ENCODE measurements at regions not wholly inside any gene's neighbourhood (a gene's known extent, or its start where the extent isn't known, plus 50 kb on each side); places are given as distances from the start of the nearest gene placed in this dataset.

GRCh38 chr5:125715216-125715615, 708.0 kb upstream of the GRAMD2B start:
- no peaks in the 10 kb centered on the region for H3K4me1 Mint-ChIP-seq
- no peak overlapping the region for H3K4me3 Mint-ChIP-seq
- ATAC-seq (no peak), DNase-seq (no peak)
- H3K9me3 ChIP-seq (ENCODE audit: control insufficient read depth, low read length, poor library complexity, severe bottlenecking) = no peaks in the 10 kb centered on the region
- no peaks in the 10 kb centered on the region for H3K36me3 Mint-ChIP-seq (ENCODE audit: low read depth)
- no peak overlapping the region for H3K27ac Mint-ChIP-seq
- no peaks in the 10 kb centered on the region for H3K27me3 Mint-ChIP-seq

GRCh38 chr5:125717209-125717608, 706.0 kb upstream of the GRAMD2B start:
- H3K4me3 Mint-ChIP-seq = no peak overlapping the region
- H3K4me1 Mint-ChIP-seq = no peaks in the 10 kb centered on the region
- DNase-seq (no peak), ATAC-seq (no peak)
- no peak overlapping the region for H3K27ac Mint-ChIP-seq
- no peaks in the 10 kb centered on the region for H3K9me3 ChIP-seq (ENCODE audit: control insufficient read depth, low read length, poor library complexity, severe bottlenecking)
- H3K36me3 Mint-ChIP-seq (ENCODE audit: low read depth) = no peaks in the 10 kb centered on the region
- H3K27me3 Mint-ChIP-seq = no peaks in the 10 kb centered on the region

- no peak overlapping the region for H3K4me3 Mint-ChIP-seq
- no peaks in the 10 kb centered on the region for H3K9me3 ChIP-seq (ENCODE audit: control insufficient read depth, low read length, poor library complexity, severe bottlenecking)
- ATAC-seq (no peak), DNase-seq (no peak)
- H3K4me1 Mint-ChIP-seq = no peaks in the 10 kb centered on the region
- H3K27me3 Mint-ChIP-seq = no peaks in the 10 kb centered on the region
- H3K27ac Mint-ChIP-seq = no peak overlapping the region
- H3K36me3 Mint-ChIP-seq (ENCODE audit: low read depth) = no peaks in the 10 kb centered on the region
These were observed 703.4 kb upstream of the GRAMD2B start for GRCh38 chr5:125719681-125720347.

GRCh38 chr5:125720348-125720685, 702.9 kb upstream of the GRAMD2B start:
- ATAC-seq = no peak
- Mint-ChIP-seq H3K27me3 (no peaks in the 10 kb centered on the region), H3K36me3 (ENCODE audit: low read depth) (no peaks in the 10 kb centered on the region), H3K4me3 (no peak overlapping the region), H3K27ac (no peak overlapping the region), H3K4me1 (no peaks in the 10 kb centered on the region)
- no peak for DNase-seq
- no peaks in the 10 kb centered on the region for H3K9me3 ChIP-seq (ENCODE audit: control insufficient read depth, low read length, poor library complexity, severe bottlenecking)

GRCh38 chr5:125720721-125721120, 702.5 kb upstream of the GRAMD2B start:
- Mint-ChIP-seq H3K27me3 (no peaks in the 10 kb centered on the region), H3K4me3 (no peak overlapping the region), H3K4me1 (no peaks in the 10 kb centered on the region), H3K27ac (no peak overlapping the region), H3K36me3 (ENCODE audit: low read depth) (no peaks in the 10 kb centered on the region)
- DNase-seq = no peak
- no peak for ATAC-seq
- no peaks in the 10 kb centered on the region for H3K9me3 ChIP-seq (ENCODE audit: control insufficient read depth, low read length, poor library complexity, severe bottlenecking)

GRCh38 chr5:125722550-125722949, 700.7 kb upstream of the GRAMD2B start:
- Mint-ChIP-seq H3K27me3 (no peaks in the 10 kb centered on the region), H3K4me3 (no peak overlapping the region)
- no peak for ATAC-seq

GRCh38 chr5:125725691-125726090, 697.5 kb upstream of the GRAMD2B start:
- H3K36me3 Mint-ChIP-seq (ENCODE audit: low read depth) = no peaks in the 10 kb centered on the region
- H3K4me1 Mint-ChIP-seq = no peaks in the 10 kb centered on the region
- H3K4me3 Mint-ChIP-seq = no peak overlapping the region
- H3K27me3 Mint-ChIP-seq = no peaks in the 10 kb centered on the region
- no peak overlapping the region for H3K27ac Mint-ChIP-seq
- no peak for ATAC-seq
- H3K9me3 ChIP-seq (ENCODE audit: control insufficient read depth, low read length, poor library complexity, severe bottlenecking) = no peaks in the 10 kb centered on the region
- no peak for DNase-seq

More at GRCh38 chr5:125722550-125722949, 700.7 kb upstream of the GRAMD2B start:
- no peaks in the 10 kb centered on the region for H3K9me3 ChIP-seq (ENCODE audit: control insufficient read depth, low read length, poor library complexity, severe bottlenecking)
- Mint-ChIP-seq H3K4me1 (no peaks in the 10 kb centered on the region), H3K27ac (no peak overlapping the region), H3K36me3 (ENCODE audit: low read depth) (no peaks in the 10 kb centered on the region)
- DNase-seq = no peak

- H3K36me3 Mint-ChIP-seq (ENCODE audit: low read depth) = no peaks in the 10 kb centered on the region
- H3K9me3 ChIP-seq (ENCODE audit: control insufficient read depth, low read length, poor library complexity, severe bottlenecking) = no peaks in the 10 kb centered on the region
- DNase-seq = no peak
- H3K4me3 Mint-ChIP-seq = no peak overlapping the region
- ATAC-seq = no peak
- H3K4me1 Mint-ChIP-seq = no peaks in the 10 kb centered on the region
- H3K27ac Mint-ChIP-seq = no peak overlapping the region
- H3K27me3 Mint-ChIP-seq = no peaks in the 10 kb centered on the region
These were observed 679.3 kb upstream of the GRAMD2B start for GRCh38 chr5:125743939-125744338.

- ATAC-seq (no peak), DNase-seq (no peak)
- H3K36me3 Mint-ChIP-seq (ENCODE audit: low read depth) = no peaks in the 10 kb centered on the region
- no peaks in the 10 kb centered on the region for H3K4me1 Mint-ChIP-seq
- no peak overlapping the region for H3K4me3 Mint-ChIP-seq
- no peaks in the 10 kb centered on the region for H3K9me3 ChIP-seq (ENCODE audit: control insufficient read depth, low read length, poor library complexity, severe bottlenecking)
- no peaks in the 10 kb centered on the region for H3K27me3 Mint-ChIP-seq
- no peak overlapping the region for H3K27ac Mint-ChIP-seq
These were observed 676.3 kb upstream of the GRAMD2B start for GRCh38 chr5:125746917-125747316.

- Mint-ChIP-seq H3K27me3 (no peaks in the 10 kb centered on the region), H3K36me3 (ENCODE audit: low read depth) (no peaks in the 10 kb centered on the region), H3K4me3 (no peak overlapping the region), H3K4me1 (no peaks in the 10 kb centered on the region), H3K27ac (no peak overlapping the region)
- H3K9me3 ChIP-seq (ENCODE audit: control insufficient read depth, low read length, poor library complexity, severe bottlenecking) = no peaks in the 10 kb centered on the region
- DNase-seq (no peak), ATAC-seq (no peak)
These were observed 672.9 kb upstream of the GRAMD2B start for GRCh38 chr5:125750147-125750860.

GRCh38 chr5:125750861-125751186, 672.4 kb upstream of the GRAMD2B start:
- ATAC-seq = no peak
- Mint-ChIP-seq H3K4me3 (no peak overlapping the region), H3K36me3 (ENCODE audit: low read depth) (no peaks in the 10 kb centered on the region), H3K27me3 (no peaks in the 10 kb centered on the region), H3K4me1 (no peaks in the 10 kb centered on the region), H3K27ac (no peak overlapping the region)
- no peaks in the 10 kb centered on the region for H3K9me3 ChIP-seq (ENCODE audit: control insufficient read depth, low read length, poor library complexity, severe bottlenecking)
- DNase-seq = no peak

GRCh38 chr5:125756456-125756855, 666.8 kb upstream of the GRAMD2B start:
- no peaks in the 10 kb centered on the region for H3K4me1 Mint-ChIP-seq
- no peaks in the 10 kb centered on the region for H3K27me3 Mint-ChIP-seq
- no peak overlapping the region for H3K27ac Mint-ChIP-seq
- no peaks in the 10 kb centered on the region for H3K36me3 Mint-ChIP-seq (ENCODE audit: low read depth)
- H3K4me3 Mint-ChIP-seq = no peak overlapping the region
- no peaks in the 10 kb centered on the region for H3K9me3 ChIP-seq (ENCODE audit: control insufficient read depth, low read length, poor library complexity, severe bottlenecking)
- DNase-seq (no peak), ATAC-seq (no peak)

- H3K4me3 Mint-ChIP-seq = no peak overlapping the region
- ATAC-seq (no peak), DNase-seq (no peak)
- no peaks in the 10 kb centered on the region for H3K4me1 Mint-ChIP-seq
- no peaks in the 10 kb centered on the region for H3K27me3 Mint-ChIP-seq
- no peaks in the 10 kb centered on the region for H3K36me3 Mint-ChIP-seq (ENCODE audit: low read depth)
- H3K9me3 ChIP-seq (ENCODE audit: control insufficient read depth, low read length, poor library complexity, severe bottlenecking) = no peaks in the 10 kb centered on the region
- H3K27ac Mint-ChIP-seq = no peak overlapping the region
These were observed 656.5 kb upstream of the GRAMD2B start for GRCh38 chr5:125766706-125767105.

GRCh38 chr5:125775896-125776295, 647.3 kb upstream of the GRAMD2B start:
- no peak for ATAC-seq
- Mint-ChIP-seq H3K4me3 (no peak overlapping the region), H3K27me3 (no peaks in the 10 kb centered on the region), H3K36me3 (ENCODE audit: low read depth) (no peaks in the 10 kb centered on the region), H3K4me1 (no peaks in the 10 kb centered on the region), H3K27ac (no peak overlapping the region)
- DNase-seq = no peak
- H3K9me3 ChIP-seq (ENCODE audit: control insufficient read depth, low read length, poor library complexity, severe bottlenecking) = no peaks in the 10 kb centered on the region
